KOPT-K1 (cell line): ENCODE measurements at regions not wholly inside any gene's neighbourhood (a gene's known extent, or its start where the extent isn't known, plus 50 kb on each side); places are given as distances from the start of the nearest gene placed in this dataset.
"Not testable (repeated sequence)": the region's sequence is repeated elsewhere in the genome, so short reads cannot be mapped to it uniquely, and the experiment has no call there.

Experiments
- H3K27ac ChIP-seq: fragments of 200-600 bp; sonication (generic); 2 replicates; pipeline ENCODE4 v1.5.1; 2016; ENCODE audit warnings: antibody characterized with exemption, mild to moderate bottlenecking, low read depth, low read length; ENCODE audit not compliant: poor library complexity, severe bottlenecking
- H3K36me3 ChIP-seq: fragments of 200-600 bp; sonication (generic); 2 replicates; pipeline ENCODE4 v1.5.1; 2017; ENCODE audit warnings: antibody characterized with exemption, mild to moderate bottlenecking, low read length, moderate library complexity; ENCODE audit not compliant: insufficient read depth
- H3K9me3 ChIP-seq: fragments of 200-600 bp; sonication (generic); 2 replicates; pipeline ENCODE4 v1.5.1; 2017; ENCODE audit warnings: antibody characterized with exemption, low read length, mild to moderate bottlenecking; ENCODE audit not compliant: insufficient read depth, poor library complexity, severe bottlenecking

DNA sequence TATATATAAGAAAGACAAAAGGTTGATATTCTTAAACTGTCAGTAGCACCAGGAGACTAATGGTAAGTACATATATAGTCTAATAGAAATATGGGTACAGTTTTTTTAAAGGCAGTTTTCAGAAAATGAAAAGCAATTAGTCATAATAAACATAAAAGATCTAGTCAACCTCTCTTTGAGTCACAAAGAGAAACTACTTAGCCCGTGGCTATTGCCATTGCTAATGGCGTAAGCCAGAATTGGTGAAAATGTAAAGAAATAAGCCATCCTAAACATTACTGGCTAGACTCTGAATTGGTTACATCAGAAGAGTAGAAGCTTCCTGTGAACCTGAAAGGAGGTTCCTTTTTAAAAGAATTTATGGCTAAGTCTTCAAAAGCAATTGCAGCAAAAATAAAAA lies 668.7 kb upstream of the CPEB2 start:
- no peaks in the 10 kb centered on the region for H3K9me3 ChIP-seq
- H3K36me3 ChIP-seq = no peaks in the 10 kb centered on the region
- H3K27ac ChIP-seq = no peak overlapping the region

DNA sequence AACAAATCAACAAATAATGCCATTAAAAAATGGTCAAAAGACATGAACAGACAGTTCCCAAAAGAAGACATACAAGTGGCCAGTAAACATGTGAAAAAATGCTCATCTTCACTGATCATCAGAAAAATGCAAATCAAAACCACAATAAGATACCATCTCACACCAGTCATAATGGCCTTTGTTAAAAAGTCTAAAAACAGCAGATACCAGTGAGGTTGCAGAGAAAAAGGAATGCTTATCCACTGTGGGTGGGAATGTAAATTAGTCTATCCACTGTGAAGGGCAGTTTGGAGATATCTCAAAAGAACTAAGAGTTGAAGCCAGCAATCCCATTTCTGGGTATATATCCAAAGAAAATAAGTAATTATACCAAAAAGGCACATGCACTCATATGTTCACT lies 668.1 kb upstream of the CPEB2 start:
- no peaks in the 10 kb centered on the region for H3K36me3 ChIP-seq
- no peaks in the 10 kb centered on the region for H3K9me3 ChIP-seq
- no peak overlapping the region for H3K27ac ChIP-seq

DNA sequence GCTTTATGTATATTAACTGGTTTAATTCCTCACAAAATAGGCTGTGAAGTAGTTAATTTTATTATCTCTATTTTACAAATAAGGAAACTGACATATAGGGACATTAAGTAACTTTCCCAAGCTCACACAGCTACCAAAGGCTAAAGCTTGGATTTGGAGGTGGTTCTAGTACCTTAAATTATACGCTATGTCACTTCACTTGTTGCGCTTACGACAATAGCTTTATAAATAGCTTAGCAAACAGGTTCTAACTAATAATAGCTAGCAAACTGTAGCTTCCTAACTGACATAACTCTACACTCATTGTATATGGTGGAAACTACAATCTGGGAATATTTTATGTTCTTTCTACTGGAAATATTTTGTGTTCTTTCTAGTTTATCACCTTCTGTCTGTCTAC lies 666.4 kb upstream of the CPEB2 start:
- no peaks in the 10 kb centered on the region for H3K36me3 ChIP-seq
- H3K9me3 ChIP-seq = no peaks in the 10 kb centered on the region
- H3K27ac ChIP-seq = no peak overlapping the region

DNA sequence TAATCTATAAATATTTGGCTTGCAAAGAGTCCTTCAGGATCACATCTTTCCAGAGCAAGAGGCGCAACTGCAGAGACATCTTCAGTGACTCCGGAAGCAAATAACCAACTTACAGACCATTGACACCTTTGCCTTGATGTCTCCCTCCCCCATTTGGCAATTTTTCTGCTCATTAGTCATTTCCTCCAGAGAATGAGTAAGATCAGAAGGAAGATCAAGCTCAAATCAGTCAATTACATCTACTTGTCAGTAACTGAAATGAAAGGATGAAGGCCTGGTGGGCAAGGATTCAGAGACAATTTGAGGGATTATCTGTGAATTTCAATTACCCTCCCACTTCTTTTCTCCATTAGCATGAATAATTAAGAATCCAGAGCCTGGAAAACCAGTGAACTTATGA lies 665.6 kb upstream of the CPEB2 start:
- no peaks in the 10 kb centered on the region for H3K9me3 ChIP-seq
- no peak overlapping the region for H3K27ac ChIP-seq
- H3K36me3 ChIP-seq = no peaks in the 10 kb centered on the region

DNA sequence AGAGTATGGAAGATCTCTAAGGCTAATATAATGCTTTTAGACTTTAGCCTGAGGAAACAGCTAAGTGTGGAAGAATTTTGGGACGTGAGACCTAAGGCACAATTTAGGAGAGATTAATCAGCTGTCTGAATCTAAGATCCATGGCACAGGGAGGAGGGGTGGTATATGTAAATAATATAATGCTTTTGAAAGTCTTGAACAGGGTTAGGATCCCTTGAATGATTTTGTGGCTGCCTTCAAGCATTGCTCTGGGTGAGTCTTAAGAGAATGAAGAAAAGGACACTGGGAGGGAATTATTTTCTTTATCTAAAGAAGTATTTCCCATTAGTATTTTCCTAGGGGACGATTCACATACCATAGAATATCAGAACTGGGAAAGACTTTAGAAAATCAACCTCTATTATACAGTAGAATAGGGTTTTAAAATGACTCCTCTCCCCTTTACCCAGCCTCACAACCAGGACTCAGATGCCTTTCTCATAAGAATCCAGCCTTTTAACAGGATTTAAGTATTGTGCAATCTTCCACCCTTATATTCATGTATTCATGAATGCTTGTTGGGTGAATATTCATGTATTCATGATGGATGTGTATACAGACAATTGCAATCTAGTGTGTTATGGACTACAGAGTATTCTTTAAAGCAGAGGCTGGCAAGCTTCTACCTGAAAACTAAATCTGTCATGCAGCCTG lies 664.2 kb upstream of the CPEB2 start:
- no peak overlapping the region for H3K27ac ChIP-seq
- no peaks in the 10 kb centered on the region for H3K9me3 ChIP-seq
- H3K36me3 ChIP-seq = no peaks in the 10 kb centered on the region

DNA sequence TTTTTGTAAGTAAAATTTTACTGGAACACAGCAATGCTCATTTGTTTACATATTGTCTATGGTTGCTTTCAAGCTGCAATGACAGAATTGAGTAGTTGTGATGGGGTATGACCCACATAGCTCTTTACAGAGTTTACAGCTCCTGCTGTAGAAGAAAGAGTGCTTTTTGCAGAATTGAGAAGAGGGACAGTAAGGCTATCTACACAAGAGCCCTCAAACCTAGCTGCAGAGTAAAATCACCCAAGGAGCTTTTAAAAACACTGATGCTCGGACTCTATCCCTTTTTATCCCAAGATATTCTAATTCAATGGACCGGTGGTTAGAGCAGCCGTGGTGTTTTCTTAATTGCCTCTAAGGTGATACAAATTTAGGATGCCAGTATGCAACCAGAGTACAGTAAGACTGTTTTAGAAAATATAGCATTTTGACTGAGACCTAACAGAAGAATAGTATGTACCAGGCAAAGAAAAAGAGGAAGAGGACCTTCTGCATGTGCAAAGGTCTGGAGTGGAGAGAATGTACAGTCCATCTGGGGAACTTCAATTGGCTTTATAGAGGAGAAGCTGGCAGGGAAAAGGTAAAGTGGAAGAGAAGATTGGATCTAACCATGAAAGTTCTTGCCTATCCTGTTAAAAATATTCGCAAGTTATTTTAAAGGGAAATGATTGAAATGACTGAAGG lies 663.6 kb upstream of the CPEB2 start:
- no peaks in the 10 kb centered on the region for H3K9me3 ChIP-seq
- no peak overlapping the region for H3K27ac ChIP-seq
- no peaks in the 10 kb centered on the region for H3K36me3 ChIP-seq

DNA sequence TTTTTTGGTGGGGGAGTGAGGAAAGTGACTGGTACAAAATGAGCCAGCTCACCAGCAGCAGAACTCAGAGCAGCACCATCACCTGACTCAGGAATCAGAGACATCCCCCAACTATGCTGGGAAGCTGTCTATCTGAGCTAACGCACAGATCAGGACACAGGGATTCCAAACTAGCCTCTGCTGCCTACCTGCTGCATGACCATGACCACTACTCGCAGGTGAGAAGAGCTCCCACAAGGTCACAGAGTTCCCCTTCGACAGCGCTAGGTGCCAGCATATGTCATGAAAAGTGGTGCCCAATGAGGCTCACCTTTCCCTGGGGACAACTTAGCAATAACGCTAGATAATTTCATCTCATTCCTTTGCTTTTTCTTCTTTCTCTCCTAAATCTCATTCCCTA lies 662.6 kb upstream of the CPEB2 start:
- Histone ChIP-seq H3K9me3 (no peaks in the 10 kb centered on the region), H3K27ac (no peak overlapping the region), H3K36me3 (no peaks in the 10 kb centered on the region)

DNA sequence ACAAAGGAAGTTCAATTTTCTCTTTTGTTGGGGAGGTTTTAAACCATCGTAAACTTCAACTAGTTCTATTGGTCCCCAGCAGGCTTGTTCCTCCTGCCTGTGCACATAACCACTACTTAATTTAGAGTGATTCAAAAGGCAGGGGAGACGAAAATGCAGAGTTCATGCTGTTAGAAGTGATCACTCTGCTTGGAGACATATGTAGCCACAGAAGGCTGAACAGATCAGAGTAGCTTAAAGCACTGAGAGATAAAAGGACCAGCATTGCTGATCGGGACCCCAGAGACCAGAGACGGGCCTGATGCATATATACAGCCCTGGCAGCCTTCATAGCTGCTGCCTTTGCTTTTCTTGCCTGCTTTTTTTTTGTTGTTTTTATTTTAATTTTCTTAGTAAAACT lies 662.0 kb upstream of the CPEB2 start:
- Histone ChIP-seq H3K27ac (no peak overlapping the region), H3K36me3 (no peaks in the 10 kb centered on the region), H3K9me3 (no peaks in the 10 kb centered on the region)

DNA sequence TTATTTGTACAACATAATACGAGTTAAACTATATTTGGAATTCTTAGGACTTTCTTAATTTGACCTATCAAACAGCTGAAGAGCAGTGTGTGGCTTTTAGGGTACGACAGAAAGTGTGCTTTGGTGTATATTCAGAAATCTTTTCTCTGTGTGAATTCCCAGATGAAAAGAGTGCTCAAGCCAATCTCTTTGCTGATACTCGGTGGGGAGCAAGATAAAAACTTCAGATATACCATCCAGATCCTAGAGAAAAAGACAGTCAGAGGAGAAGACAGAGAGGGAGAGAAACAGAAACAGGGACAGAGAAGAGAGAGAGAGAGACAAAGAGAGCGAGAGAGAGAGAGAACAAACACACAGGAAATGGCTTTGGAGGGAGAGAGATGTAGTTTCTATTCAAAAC lies 658.3 kb upstream of the CPEB2 start:
- no peaks in the 10 kb centered on the region for H3K36me3 ChIP-seq

DNA sequence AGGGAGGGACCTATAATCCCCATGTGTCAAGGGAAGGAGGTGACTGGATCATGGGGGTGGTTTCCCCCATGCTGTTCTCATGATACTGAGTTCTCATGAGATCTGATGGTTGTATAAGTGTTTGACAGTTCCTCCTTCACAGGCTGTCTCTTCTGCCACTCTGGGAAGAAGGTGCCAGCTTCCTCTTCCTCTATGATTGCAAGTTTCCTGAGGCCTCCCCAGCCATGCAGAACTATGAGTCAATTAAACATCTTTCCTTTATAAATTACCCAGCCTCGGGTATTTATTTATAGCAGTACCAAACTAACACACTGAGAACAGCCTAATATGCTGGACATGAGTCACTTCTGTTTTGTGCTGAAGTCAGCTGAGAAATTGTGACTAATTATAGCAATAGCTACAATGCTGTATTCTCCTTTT lies 656.9 kb upstream of the CPEB2 start:
- Histone ChIP-seq H3K9me3 (no peaks in the 10 kb centered on the region), H3K36me3 (no peaks in the 10 kb centered on the region), H3K27ac (no peak overlapping the region)

More for the DNA sequence above, 658.3 kb upstream of the CPEB2 start:
- H3K9me3 ChIP-seq = no peaks in the 10 kb centered on the region
- H3K27ac ChIP-seq = no peak overlapping the region

DNA sequence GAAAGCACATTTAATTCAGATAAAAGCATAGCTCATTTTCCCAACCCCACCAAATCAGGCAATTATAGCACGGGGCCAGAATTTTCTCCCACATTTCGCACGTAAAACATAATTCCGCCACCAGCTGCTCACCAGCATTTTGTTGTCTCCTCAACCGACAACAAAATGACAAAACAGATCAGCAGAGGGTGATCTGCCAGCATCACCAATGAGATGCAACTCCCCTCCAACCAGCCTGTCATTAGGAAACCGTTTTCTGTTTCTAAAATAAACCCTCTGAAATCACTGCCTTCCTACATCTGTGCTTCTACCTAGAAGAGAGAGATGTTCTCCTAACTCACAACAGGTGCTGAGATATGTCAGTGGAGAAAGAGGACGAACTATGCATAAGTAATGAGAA lies 654.8 kb upstream of the CPEB2 start:
- Histone ChIP-seq H3K27ac (no peak overlapping the region), H3K9me3 (no peaks in the 10 kb centered on the region), H3K36me3 (no peaks in the 10 kb centered on the region)

DNA sequence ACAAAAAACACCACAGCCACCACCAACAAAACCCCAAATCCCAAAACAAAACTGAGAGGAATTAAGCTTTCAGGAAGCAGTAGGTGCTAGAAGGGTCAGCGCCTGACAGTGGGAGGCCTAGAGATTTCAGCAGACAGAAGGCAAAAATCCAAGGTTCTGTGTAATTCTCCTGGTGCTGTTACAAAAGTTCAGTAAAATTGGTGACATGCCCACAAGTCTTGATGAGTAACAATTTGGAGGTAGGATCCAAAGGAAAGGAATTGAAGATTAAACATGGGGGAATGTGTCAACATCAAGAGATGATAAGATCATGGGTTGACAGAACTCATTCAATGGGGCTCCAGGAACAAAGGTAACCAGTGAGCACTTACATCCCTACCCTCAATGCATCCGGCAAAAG lies 653.8 kb upstream of the CPEB2 start:
- Histone ChIP-seq H3K36me3 (no peaks in the 10 kb centered on the region), H3K9me3 (no peaks in the 10 kb centered on the region), H3K27ac (no peak overlapping the region)

DNA sequence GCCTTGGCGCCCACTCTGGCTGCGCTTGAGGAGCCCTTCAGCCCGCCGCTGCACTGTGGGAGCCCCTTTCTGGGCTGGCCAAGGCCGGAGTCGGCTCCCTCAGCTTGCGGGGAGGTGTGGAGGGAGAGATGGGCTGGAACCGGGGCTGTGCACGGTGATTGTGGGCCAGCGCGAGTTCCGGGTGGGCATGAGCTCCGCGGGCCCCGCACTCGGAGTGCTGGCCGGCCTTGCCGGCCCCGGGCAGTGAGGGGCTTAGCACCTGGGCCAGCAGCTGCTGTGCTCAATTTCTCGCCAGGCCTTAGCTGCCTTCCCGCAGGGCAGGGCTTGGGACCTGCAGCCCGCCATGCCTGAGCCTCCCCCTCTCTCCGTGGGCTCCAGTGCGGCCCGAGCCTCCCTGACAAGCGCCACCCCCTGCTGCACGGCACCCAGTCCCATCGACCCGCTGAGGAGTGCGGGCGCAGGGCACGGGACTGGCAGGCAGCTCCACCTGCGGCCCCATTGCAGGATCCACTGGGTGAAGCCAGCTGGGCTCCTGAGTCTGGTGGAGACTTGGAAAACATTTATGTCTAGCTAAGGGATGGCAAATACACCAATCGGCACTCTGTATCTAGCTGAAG lies 643.6 kb upstream of the CPEB2 start:
- H3K9me3 ChIP-seq, H3K36me3 ChIP-seq, H3K27ac ChIP-seq: not testable (repeated sequence)

DNA sequence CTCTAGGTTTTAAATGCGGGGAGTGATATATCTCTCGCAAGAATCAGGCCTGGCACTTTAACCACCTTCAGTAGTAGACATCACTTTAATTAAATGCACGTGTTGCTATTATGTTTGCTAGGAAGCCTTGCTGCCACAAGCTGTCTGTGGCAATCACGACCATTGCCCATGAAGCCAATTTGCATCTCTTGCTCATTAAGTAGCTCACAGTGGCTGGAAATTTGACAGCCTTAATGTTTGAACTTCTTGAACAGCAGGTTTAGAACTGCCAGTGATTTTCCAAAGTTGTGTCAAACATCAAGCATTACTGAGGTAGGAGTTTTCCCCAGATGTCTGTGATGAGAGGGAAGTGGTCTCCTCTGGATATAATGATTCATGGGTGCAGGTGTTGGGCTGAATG lies 642.3 kb upstream of the CPEB2 start:
- no peaks in the 10 kb centered on the region for H3K36me3 ChIP-seq

DNA sequence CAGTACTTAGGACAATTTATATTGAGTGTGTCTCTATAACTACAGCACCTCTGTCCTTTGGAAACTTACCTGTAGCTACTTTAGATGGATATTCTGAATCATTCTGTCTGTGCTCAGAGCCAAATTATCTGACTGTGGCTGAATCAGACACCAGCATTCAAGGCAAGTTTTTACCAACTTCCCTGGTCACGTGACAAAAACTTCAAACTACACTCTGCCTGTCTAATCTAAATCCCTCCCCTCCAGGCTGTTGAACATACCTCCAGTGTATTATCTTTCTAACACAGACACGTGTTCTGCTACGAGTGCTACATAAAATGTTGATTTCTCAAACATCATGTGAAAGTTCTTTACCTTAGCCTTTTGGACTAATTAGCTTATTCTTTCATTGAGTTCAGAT lies 641.2 kb upstream of the CPEB2 start:
- no peaks in the 10 kb centered on the region for H3K9me3 ChIP-seq
- no peaks in the 10 kb centered on the region for H3K36me3 ChIP-seq
- no peak overlapping the region for H3K27ac ChIP-seq

More for the DNA sequence above, 642.3 kb upstream of the CPEB2 start:
- Histone ChIP-seq H3K27ac (no peak overlapping the region), H3K9me3 (no peaks in the 10 kb centered on the region)

DNA sequence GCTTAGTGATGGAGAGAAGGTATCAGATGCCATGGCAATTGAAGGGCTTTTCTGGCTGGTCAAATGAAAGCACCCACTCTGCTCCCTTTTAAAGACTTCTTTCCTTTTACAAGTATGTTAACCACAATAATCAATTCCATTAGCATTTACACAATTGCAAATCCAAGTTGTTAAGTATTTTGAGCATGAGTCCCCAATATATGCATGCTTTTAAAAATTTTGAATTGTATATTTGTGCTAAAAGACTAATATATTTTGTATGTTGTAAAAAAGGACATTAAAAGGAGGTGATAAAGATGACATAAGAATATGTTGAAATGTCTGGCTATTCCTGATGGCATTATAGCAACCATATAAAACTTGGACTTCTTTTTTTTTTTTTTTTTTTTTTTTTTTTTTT lies 639.9 kb upstream of the CPEB2 start:
- H3K9me3 ChIP-seq = no peaks in the 10 kb centered on the region
- H3K36me3 ChIP-seq = no peaks in the 10 kb centered on the region
- no peak overlapping the region for H3K27ac ChIP-seq
